Activated naive CD4-positive, alpha-beta T cell treated with anti-CD3 and anti-CD28 coated beads for 36 hours (primary cell): ENCODE measurements at regions not wholly inside any gene's neighbourhood (a gene's known extent, or its start where the extent isn't known, plus 50 kb on each side); places are given as distances from the start of the nearest gene placed in this dataset.

ENCODE experiments used
- CTCF ChIA-PET: fragments of 350-600 bp; sonication (Branson Sonifier 250); formaldehyde crosslinking; loops from one replicate; lab custom pipeline; 2021; ENCODE audit warnings: antibody characterized with exemption; lab: Charles Lee
- DNase-seq: peaks from one replicate; pipeline ENCODE4 v3.0.0-alpha.2; 2020
- H3K27ac Mint-ChIP-seq: one replicate; pipeline ENCODE4 v1.8.0; 2021; ENCODE audit warnings: mild to moderate bottlenecking, mixed read lengths
- H3K27me3 Mint-ChIP-seq: one replicate; pipeline ENCODE4 v1.8.0; 2021; ENCODE audit warnings: low read depth, mixed read lengths
- H3K36me3 Mint-ChIP-seq: one replicate; pipeline ENCODE4 v1.8.0; 2021; ENCODE audit warnings: low read depth, mixed read lengths
- H3K4me1 Mint-ChIP-seq: one replicate; pipeline ENCODE4 v1.8.0; 2021; ENCODE audit warnings: low read depth, mixed read lengths
- H3K4me3 Mint-ChIP-seq: one replicate; pipeline ENCODE4 v1.8.0; 2021; ENCODE audit warnings: mild to moderate bottlenecking, moderate library complexity, mixed read lengths
- H3K9me3 Mint-ChIP-seq: one replicate; pipeline ENCODE4 v1.8.0; 2021; ENCODE audit warnings: mixed read lengths
- intact Hi-C: fragments of 100-400 bp; cut with micrococcal nuclease; formaldehyde crosslinking; loops from one replicate; pipeline ENCODE4 v1.15.1; 2023

GRCh38 chr1:162956922-162957321 lies 95.9 kb upstream of the CCDC190 start:
- Mint-ChIP-seq H3K9me3 (no peaks in the 10 kb centered on the region), H3K36me3 (no peaks in the 10 kb centered on the region), H3K4me1 (peaks cover 6% of the 10 kb centered on the region), H3K27ac (no peak overlapping the region), H3K27me3 (peaks cover 15% of the 10 kb centered on the region), H3K4me3 (no peak overlapping the region)
- CTCF ChIA-PET, result interaction anchor here (0.9 kb wide), 1 partner anchor 103 kb away, joined by 3 read pairs; no protein-coding TSS in a partner anchor
- DNase-seq, result no peak
- intact Hi-C loops, result loop anchor here (10.0 kb wide), 1 partner anchor 1128 kb away; no protein-coding TSS in a partner anchor

- Mint-ChIP-seq H3K27ac (no peak overlapping the region), H3K36me3 (no peaks in the 10 kb centered on the region), H3K4me1 (peaks cover 7% of the 10 kb centered on the region), H3K4me3 (no peak overlapping the region), H3K27me3 (peaks cover 15% of the 10 kb centered on the region), H3K9me3 (no peaks in the 10 kb centered on the region)
- intact Hi-C loops, result loop anchor here (10.0 kb wide), 1 partner anchor 1130 kb away; no protein-coding TSS in a partner anchor
- CTCF ChIA-PET, result no interaction called here
- DNase-seq, result no peak
Measured at GRCh38 chr1:162954824-162955223, 93.8 kb upstream of the CCDC190 start.

GRCh38 chr1:162952956-162953355 lies 92.0 kb upstream of the CCDC190 start:
- intact Hi-C loops, result loop anchor here (10.0 kb wide), 1 partner anchor 1132 kb away; no protein-coding TSS in a partner anchor
- Mint-ChIP-seq H3K9me3 (no peaks in the 10 kb centered on the region), H3K4me1 (peaks cover 7% of the 10 kb centered on the region), H3K36me3 (no peaks in the 10 kb centered on the region), H3K27ac (no peak overlapping the region), H3K4me3 (no peak overlapping the region), H3K27me3 (peaks cover 15% of the 10 kb centered on the region)
- DNase-seq, result no peak
- CTCF ChIA-PET, result no interaction called here

- CTCF ChIA-PET, result no interaction called here
- H3K27ac Mint-ChIP-seq, result no peak overlapping the region
Measured at GRCh38 chr1:162951553-162952315, 90.8 kb upstream of the CCDC190 start.

GRCh38 chr1:162950187-162950586 lies 89.2 kb upstream of the CCDC190 start:
- intact Hi-C loops, result loop anchor here (10.0 kb wide), 1 partner anchor 1135 kb away; no protein-coding TSS in a partner anchor
- Mint-ChIP-seq H3K27me3 (peaks cover 9% of the 10 kb centered on the region), H3K4me1 (peaks cover 7% of the 10 kb centered on the region), H3K27ac (no peak overlapping the region), H3K9me3 (no peaks in the 10 kb centered on the region), H3K36me3 (no peaks in the 10 kb centered on the region), H3K4me3 (no peak overlapping the region)
- DNase-seq, result no peak
- CTCF ChIA-PET, result interaction anchor here (1.2 kb wide), 1 partner anchor 225 kb away, joined by 3 read pairs; no protein-coding TSS in a partner anchor

More at GRCh38 chr1:162951553-162952315, 90.8 kb upstream of the CCDC190 start:
- H3K4me1 Mint-ChIP-seq, result peaks cover 7% of the 10 kb centered on the region
- H3K9me3 Mint-ChIP-seq, result no peaks in the 10 kb centered on the region
- no peaks in the 10 kb centered on the region for H3K36me3 Mint-ChIP-seq
- DNase-seq, result no peak
- intact Hi-C loops, result loop anchor here (10.0 kb wide), 1 partner anchor 1133 kb away; no protein-coding TSS in a partner anchor
- H3K4me3 Mint-ChIP-seq, result no peak overlapping the region
- peaks cover 9% of the 10 kb centered on the region for H3K27me3 Mint-ChIP-seq

- no peak overlapping the region for H3K4me3 Mint-ChIP-seq
- H3K27ac Mint-ChIP-seq, result no peak overlapping the region
- CTCF ChIA-PET, result no interaction called here
- no peaks in the 10 kb centered on the region for H3K36me3 Mint-ChIP-seq
- DNase-seq, result no peak
- no peaks in the 10 kb centered on the region for H3K9me3 Mint-ChIP-seq
- peaks cover 6% of the 10 kb centered on the region for H3K27me3 Mint-ChIP-seq
- peaks cover 3% of the 10 kb centered on the region for H3K4me1 Mint-ChIP-seq
- intact Hi-C loops, result no loop called here
Measured at GRCh38 chr1:162946701-162947100, 85.7 kb upstream of the CCDC190 start.

- intact Hi-C loops, result no loop called here
- no peaks in the 10 kb centered on the region for H3K36me3 Mint-ChIP-seq
- H3K4me1 Mint-ChIP-seq, result peaks cover 3% of the 10 kb centered on the region
- no peak overlapping the region for H3K27ac Mint-ChIP-seq
- H3K27me3 Mint-ChIP-seq, result peaks cover 11% of the 10 kb centered on the region
- H3K9me3 Mint-ChIP-seq, result no peaks in the 10 kb centered on the region
- no peak for DNase-seq
- CTCF ChIA-PET, result no interaction called here
- no peak overlapping the region for H3K4me3 Mint-ChIP-seq
Measured at GRCh38 chr1:162944974-162945674, 84.1 kb upstream of the CCDC190 start.

GRCh38 chr1:162943622-162944021 lies 82.6 kb upstream of the CCDC190 start:
- Mint-ChIP-seq H3K36me3 (no peaks in the 10 kb centered on the region), H3K27me3 (peaks cover 16% of the 10 kb centered on the region), H3K4me3 (no peak overlapping the region), H3K9me3 (no peaks in the 10 kb centered on the region), H3K4me1 (peaks cover 3% of the 10 kb centered on the region), H3K27ac (no peak overlapping the region)
- CTCF ChIA-PET, result no interaction called here
- no peak for DNase-seq
- intact Hi-C loops, result no loop called here

- CTCF ChIA-PET, result no interaction called here
- H3K9me3 Mint-ChIP-seq, result no peaks in the 10 kb centered on the region
- peaks cover 3% of the 10 kb centered on the region for H3K4me1 Mint-ChIP-seq
- H3K36me3 Mint-ChIP-seq, result no peaks in the 10 kb centered on the region
- peaks cover 16% of the 10 kb centered on the region for H3K27me3 Mint-ChIP-seq
- no peak overlapping the region for H3K27ac Mint-ChIP-seq
- no peak overlapping the region for H3K4me3 Mint-ChIP-seq
- intact Hi-C loops, result no loop called here
- no peak for DNase-seq
Measured at GRCh38 chr1:162942916-162943559, 82.1 kb upstream of the CCDC190 start.

GRCh38 chr1:162941024-162941423 lies 80.0 kb upstream of the CCDC190 start:
- Mint-ChIP-seq H3K27ac (no peak overlapping the region), H3K36me3 (no peaks in the 10 kb centered on the region), H3K9me3 (no peaks in the 10 kb centered on the region), H3K4me3 (no peak overlapping the region), H3K4me1 (peaks cover 3% of the 10 kb centered on the region), H3K27me3 (peaks cover 21% of the 10 kb centered on the region)
- DNase-seq, result no peak
- CTCF ChIA-PET, result no interaction called here
- intact Hi-C loops, result no loop called here

- CTCF ChIA-PET, result no interaction called here
- no peaks in the 10 kb centered on the region for H3K36me3 Mint-ChIP-seq
- peaks cover 21% of the 10 kb centered on the region for H3K27me3 Mint-ChIP-seq
- intact Hi-C loops, result loop anchor here (10.0 kb wide), 1 partner anchor 56 kb away; no protein-coding TSS in a partner anchor
- no peak overlapping the region for H3K4me3 Mint-ChIP-seq
- peaks cover 3% of the 10 kb centered on the region for H3K4me1 Mint-ChIP-seq
- H3K27ac Mint-ChIP-seq, result no peak overlapping the region
- DNase-seq, result no peak
- H3K9me3 Mint-ChIP-seq, result no peaks in the 10 kb centered on the region
Measured at GRCh38 chr1:162939035-162939434, 78.1 kb upstream of the CCDC190 start.

- Mint-ChIP-seq H3K4me1 (no peaks in the 10 kb centered on the region), H3K27me3 (peaks cover 21% of the 10 kb centered on the region), H3K4me3 (no peak overlapping the region), H3K9me3 (no peaks in the 10 kb centered on the region), H3K27ac (no peak overlapping the region), H3K36me3 (no peaks in the 10 kb centered on the region)
- DNase-seq, result no peak
- CTCF ChIA-PET, result no interaction called here
- intact Hi-C loops, result loop anchor here (10.0 kb wide), 1 partner anchor 57 kb away; no protein-coding TSS in a partner anchor
Measured at GRCh38 chr1:162937716-162938395, 76.9 kb upstream of the CCDC190 start.
